SK-N-SH (cell line): ENCODE measurements at regions not wholly inside any gene's neighbourhood (a gene's known extent, or its start where the extent isn't known, plus 50 kb on each side); places are given as distances from the start of the nearest gene placed in this dataset.

Source experiments
- FOSL2 ChIP-seq: IDR thresholded peaks from 2 replicates; pipeline ENCODE4 v1.4.0; 2012; ENCODE audit warnings: low read depth, mild to moderate bottlenecking, moderate library complexity, borderline replicate concordance
- FOXM1 ChIP-seq: IDR thresholded peaks from 2 replicates; pipeline ENCODE4 v1.4.0; 2012; ENCODE audit warnings: low read depth, mild to moderate bottlenecking
- JUND ChIP-seq: IDR thresholded peaks from 2 replicates; pipeline ENCODE4 v1.4.0; 2012
- TAF1 ChIP-seq: IDR thresholded peaks from 2 replicates; pipeline ENCODE4 v1.6.1; 2012; ENCODE audit warnings: low read depth, mild to moderate bottlenecking, low read length, moderate library complexity, borderline replicate concordance
- TF ChIP-seq, protein P1 (sequence below): fragments of 200-600 bp; sonication (generic); IDR thresholded peaks from 2 replicates; pipeline ENCODE4 v1.6.1; 2017; ENCODE audit warnings: antibody characterized with exemption, mild to moderate bottlenecking, moderate library complexity
- TF ChIP-seq, protein P2 (sequence below): IDR thresholded peaks from 2 replicates; pipeline ENCODE4 v1.4.0; 2012; ENCODE audit warnings: low read depth, borderline replicate concordance
- TF ChIP-seq, protein P3 (sequence below): IDR thresholded peaks from 2 replicates; pipeline ENCODE4 v1.4.0; 2012; ENCODE audit warnings: low read depth

DNA sequence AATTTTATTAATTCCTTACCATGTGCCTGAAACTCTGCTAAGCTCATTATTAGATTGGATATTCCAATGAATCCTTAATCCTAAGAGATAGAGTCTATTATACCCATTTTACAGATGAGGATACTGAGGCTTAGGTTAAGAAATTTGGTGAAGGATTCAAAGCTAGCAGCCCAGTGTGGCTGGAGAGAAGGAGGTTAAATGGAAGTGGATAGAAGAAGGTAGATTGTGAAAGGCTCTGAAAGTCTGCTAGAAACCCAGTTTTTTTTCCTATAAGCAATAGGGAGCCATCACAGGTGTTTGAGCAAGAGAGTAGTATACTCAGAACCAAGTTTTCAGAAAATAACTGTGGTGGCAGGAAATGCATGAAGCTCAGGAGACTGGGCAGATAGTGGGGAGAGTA lies 265.8 kb upstream of the NEBL start:
- TF ChIP-seq, protein P1, sequence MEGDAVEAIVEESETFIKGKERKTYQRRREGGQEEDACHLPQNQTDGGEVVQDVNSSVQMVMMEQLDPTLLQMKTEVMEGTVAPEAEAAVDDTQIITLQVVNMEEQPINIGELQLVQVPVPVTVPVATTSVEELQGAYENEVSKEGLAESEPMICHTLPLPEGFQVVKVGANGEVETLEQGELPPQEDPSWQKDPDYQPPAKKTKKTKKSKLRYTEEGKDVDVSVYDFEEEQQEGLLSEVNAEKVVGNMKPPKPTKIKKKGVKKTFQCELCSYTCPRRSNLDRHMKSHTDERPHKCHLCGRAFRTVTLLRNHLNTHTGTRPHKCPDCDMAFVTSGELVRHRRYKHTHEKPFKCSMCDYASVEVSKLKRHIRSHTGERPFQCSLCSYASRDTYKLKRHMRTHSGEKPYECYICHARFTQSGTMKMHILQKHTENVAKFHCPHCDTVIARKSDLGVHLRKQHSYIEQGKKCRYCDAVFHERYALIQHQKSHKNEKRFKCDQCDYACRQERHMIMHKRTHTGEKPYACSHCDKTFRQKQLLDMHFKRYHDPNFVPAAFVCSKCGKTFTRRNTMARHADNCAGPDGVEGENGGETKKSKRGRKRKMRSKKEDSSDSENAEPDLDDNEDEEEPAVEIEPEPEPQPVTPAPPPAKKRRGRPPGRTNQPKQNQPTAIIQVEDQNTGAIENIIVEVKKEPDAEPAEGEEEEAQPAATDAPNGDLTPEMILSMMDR: no peak
- TF ChIP-seq, protein P2, sequence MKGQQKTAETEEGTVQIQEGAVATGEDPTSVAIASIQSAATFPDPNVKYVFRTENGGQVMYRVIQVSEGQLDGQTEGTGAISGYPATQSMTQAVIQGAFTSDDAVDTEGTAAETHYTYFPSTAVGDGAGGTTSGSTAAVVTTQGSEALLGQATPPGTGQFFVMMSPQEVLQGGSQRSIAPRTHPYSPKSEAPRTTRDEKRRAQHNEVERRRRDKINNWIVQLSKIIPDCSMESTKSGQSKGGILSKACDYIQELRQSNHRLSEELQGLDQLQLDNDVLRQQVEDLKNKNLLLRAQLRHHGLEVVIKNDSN: no peak
- TF ChIP-seq JUND (no peak), TAF1 (no peak), FOXM1 (no peak), FOSL2 (no peak)
- TF ChIP-seq, protein P3, sequence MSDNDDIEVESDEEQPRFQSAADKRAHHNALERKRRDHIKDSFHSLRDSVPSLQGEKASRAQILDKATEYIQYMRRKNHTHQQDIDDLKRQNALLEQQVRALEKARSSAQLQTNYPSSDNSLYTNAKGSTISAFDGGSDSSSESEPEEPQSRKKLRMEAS: no peak
